Endothelial cell of umbilical vein (primary cell): ENCODE measurements at regions not wholly inside any gene's neighbourhood (a gene's known extent, or its start where the extent isn't known, plus 50 kb on each side); places are given as distances from the start of the nearest gene placed in this dataset.

Source experiments
- BruUV-seq: library from RNA; stranded (reverse); fragments of 400-500 nt; replicated peaks from 2 replicates; lab custom pipeline; 2021; lab: Mats Ljungman, UMichigan
- CTCF ChIA-PET: fragments of 300-600, 350-600 bp; sonication (Branson Sonifier 250); formaldehyde crosslinking; loops from one replicate; lab custom pipeline; 2021; ENCODE audit warnings: antibody characterized with exemption, inconsistent platforms; lab: Charles Lee
- POLR2A ChIA-PET: fragments of 300-600, 350-600 bp; sonication (Branson Sonifier 250); formaldehyde crosslinking; loops from one replicate; lab custom pipeline; 2021; ENCODE audit warnings: antibody characterized with exemption, inconsistent platforms; lab: Charles Lee
- DNase-seq: peaks from one replicate; pipeline ENCODE4 v3.0.0-alpha.2; 2011; ENCODE audit warnings: low read depth, low spot score
- FAIRE-seq: peaks from 2 replicates; lab custom pipeline; 2011; peaks lifted over from hg19 to GRCh38; lab: Jason Lieb, UNC
- H2AFZ ChIP-seq: 2 replicates; pipeline ENCODE4 v1.6.0; 2012; ENCODE audit warnings: low read depth, low read length, control low read depth, inconsistent platforms
- H3K27ac ChIP-seq: 2 replicates; pipeline ENCODE4 v1.5.1; 2011; ENCODE audit warnings: low read depth, mild to moderate bottlenecking, control low read depth, low read length, moderate library complexity; ENCODE audit not compliant: insufficient read depth
- H3K27me3 ChIP-seq, 2 experiments: 2 replicates each; pipeline versions ENCODE4 v1.6.0 to v1.6.1; 2011; ENCODE audit warnings: low read length in 2 of 2, mixed read lengths in 1 of 2; ENCODE audit not compliant: control insufficient read depth in 2 of 2, insufficient read depth in 2 of 2
- H3K36me3 ChIP-seq, 2 experiments: 2 replicates in 1 of 2; 3 replicates in 1 of 2; pipeline ENCODE4 v1.5.1; 2011; ENCODE audit warnings: low read length in 2 of 2, mild to moderate bottlenecking in 1 of 2, moderate library complexity in 1 of 2; ENCODE audit not compliant: control insufficient read depth in 2 of 2, insufficient read depth in 2 of 2; ENCODE audit errors: extremely low read depth in 1 of 2
- H3K4me1 ChIP-seq: 3 replicates; pipeline ENCODE4 v1.5.1; 2011; ENCODE audit warnings: mild to moderate bottlenecking, low read length; ENCODE audit not compliant: control insufficient read depth, insufficient read depth; ENCODE audit errors: extremely low read depth
- H3K4me2 ChIP-seq: 2 replicates; pipeline ENCODE4 v1.6.1; 2011; ENCODE audit warnings: low read length, control low read depth, mixed read lengths; ENCODE audit not compliant: insufficient read depth
- H3K4me3 ChIP-seq, 3 experiments: fragments of 200-600 bp in 1 of 3; sonication (generic), shearing (Covaris generic) in 1 of 3; replicated peaks in 1 of 3; 2 replicates each; pipeline ENCODE4 v1.5.1; 2011 to 2016; ENCODE audit warnings: control low read depth in 3 of 3, low read length in 3 of 3, mild to moderate bottlenecking in 2 of 3, inconsistent platforms in 1 of 3, low read depth in 1 of 3, moderate library complexity in 1 of 3; ENCODE audit not compliant: insufficient read depth in 1 of 3
- H3K79me2 ChIP-seq: 2 replicates; pipeline ENCODE4 v1.6.0; 2012; ENCODE audit warnings: low read length, inconsistent platforms; ENCODE audit not compliant: control insufficient read depth, insufficient read depth
- H3K9ac ChIP-seq: replicated peaks from 2 replicates; pipeline ENCODE3; 2011; ENCODE audit warnings: low read length, control low read depth; ENCODE audit not compliant: insufficient read depth; ENCODE audit errors: extremely low read depth
- H3K9me1 ChIP-seq: replicated peaks from 3 replicates; pipeline ENCODE4 v1.6.0; 2011; ENCODE audit warnings: mild to moderate bottlenecking, low read length; ENCODE audit not compliant: control insufficient read depth, insufficient read depth; ENCODE audit errors: extremely low read depth
- H3K9me3 ChIP-seq: replicated peaks from 2 replicates; pipeline ENCODE4 v1.5.1; 2012; ENCODE audit warnings: low read length, inconsistent platforms; ENCODE audit not compliant: control insufficient read depth, insufficient read depth
- H4K20me1 ChIP-seq: replicated peaks from 2 replicates; pipeline ENCODE3; 2011; ENCODE audit warnings: mild to moderate bottlenecking, low read length; ENCODE audit not compliant: control insufficient read depth, insufficient read depth; ENCODE audit errors: extremely low read depth
- EZH2 ChIP-seq: IDR thresholded peaks from 2 replicates; pipeline ENCODE4 v1.6.1; 2012; ENCODE audit warnings: borderline replicate concordance, low read depth, mild to moderate bottlenecking, moderate library complexity, low read length, inconsistent platforms; ENCODE audit not compliant: severe bottlenecking
- FOS ChIP-seq: IDR thresholded peaks from 2 replicates; pipeline ENCODE4 v1.6.1; 2011; ENCODE audit warnings: mild to moderate bottlenecking, low read length, moderate library complexity, borderline replicate concordance; ENCODE audit not compliant: insufficient read depth
- GATA2 ChIP-seq: IDR thresholded peaks from 2 replicates; pipeline ENCODE4 v1.7.0; 2011; ENCODE audit warnings: low read depth, mild to moderate bottlenecking, moderate library complexity, mixed read lengths, low read length; ENCODE audit not compliant: insufficient read length, insufficient read depth
- JUN ChIP-seq: IDR thresholded peaks from 2 replicates; pipeline ENCODE4 v1.6.1; 2011; ENCODE audit warnings: borderline replicate concordance, low read depth; ENCODE audit not compliant: insufficient read length, insufficient read depth
- MYC ChIP-seq: IDR thresholded peaks from one replicate; pipeline ENCODE4 v1.6.1; 2011; ENCODE audit warnings: mild to moderate bottlenecking, low read depth, low read length
- POLR2A ChIP-seq: IDR thresholded peaks from 2 replicates; pipeline ENCODE4 v1.6.1; 2012; ENCODE audit warnings: low read depth, mild to moderate bottlenecking, control low read depth, low read length
- POLR2AphosphoS5 ChIP-seq: IDR thresholded peaks from 2 replicates; pipeline ENCODE4 v1.6.1; 2012; ENCODE audit warnings: low read depth, mild to moderate bottlenecking, control low read depth, low read length, moderate library complexity; ENCODE audit not compliant: insufficient read depth
- dilution Hi-C: fragments of 300-500 bp; cut with MboI; formaldehyde crosslinking; loops from one replicate; pipeline ENCODE4 v1.15.0; 2019; ENCODE audit warnings: low sequenced_read_pairs; ENCODE audit not compliant: extremely low pct_ligation_motif_present
- intact Hi-C: fragments of 100-400 bp; cut with micrococcal nuclease; formaldehyde crosslinking; loops from one replicate; pipeline ENCODE4 v1.10.0; 2022
- TF ChIP-seq, protein P1 (sequence below), 2 donors: IDR thresholded peaks; 1 replicate in 1 of 2; 2 replicates in 1 of 2; pipeline ENCODE4 v1.5.1; 2011; ENCODE audit warnings: low read length in 2 of 2, mild to moderate bottlenecking in 2 of 2, moderate library complexity in 2 of 2, control low read depth in 1 of 2, inconsistent platforms in 1 of 2, low read depth in 1 of 2; ENCODE audit not compliant: insufficient read depth in 1 of 2; ENCODE audit errors: extremely low read depth in 1 of 2
- TF ChIP-seq, protein P2 (sequence below): IDR thresholded peaks from 2 replicates; pipeline ENCODE4 v1.6.1; 2011; ENCODE audit not compliant: insufficient read depth, insufficient read length

DNA sequence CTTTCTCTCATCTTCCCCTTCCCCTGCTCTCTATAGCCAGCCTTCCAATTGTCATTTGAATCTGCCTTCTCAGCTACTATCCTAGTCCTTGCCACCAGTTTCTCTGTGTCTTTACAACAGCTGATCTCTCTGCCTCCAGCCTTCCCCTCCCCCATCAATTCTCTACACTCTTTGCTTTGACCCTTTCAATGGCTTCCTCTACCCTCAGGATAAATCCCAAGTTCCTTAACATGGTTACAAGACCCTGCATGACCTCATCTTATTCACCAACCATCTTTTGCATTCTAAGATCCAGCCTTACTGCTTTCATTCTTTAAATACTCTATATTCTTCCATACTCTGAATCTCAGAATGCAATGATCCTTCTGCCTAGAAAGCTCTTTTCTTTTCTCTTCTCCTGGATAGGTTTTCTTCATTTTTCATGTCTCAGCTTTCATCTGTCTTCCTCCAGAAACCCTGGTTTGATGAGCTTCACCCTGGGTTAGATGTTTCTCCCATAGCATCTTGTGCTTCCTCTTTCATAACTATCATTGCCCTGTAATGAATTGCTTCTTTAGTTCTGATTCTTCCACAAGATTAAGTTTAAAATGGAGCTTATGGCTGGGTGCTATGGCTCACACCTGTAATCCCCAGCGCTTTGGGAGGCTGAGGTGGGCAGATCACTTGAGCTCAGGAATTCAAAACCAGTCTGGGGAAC is 58.6 kb upstream of the ZSWIM6 start:
- no peaks in the 10 kb centered on the region for H3K79me2 ChIP-seq
- H3K27ac ChIP-seq, result no peak overlapping the region
- intact Hi-C loops (no loop called here), dilution Hi-C loops (no loop called here)
- ChIA-PET CTCF (interaction anchor here (1.4 kb wide), 1 partner anchor 58 kb away, joined by 3 read pairs; no protein-coding TSS in a partner anchor), POLR2A (interaction anchor here (0.7 kb wide), 1 partner anchor 382 kb away, joined by 3 read pairs; no protein-coding TSS in a partner anchor)
- H3K36me3 ChIP-seq, result no peaks in the 10 kb centered on the region
- no peaks in the 10 kb centered on the region for H3K9me3 ChIP-seq
- no peak overlapping the region for H3K4me3 ChIP-seq
- H3K9ac ChIP-seq, result no peak overlapping the region
- no peak for FAIRE-seq
- DNase-seq, result no peak
- H3K9me1 ChIP-seq, result no peaks in the 10 kb centered on the region
- no TSS peak for BruUV-seq
- no peak overlapping the region for H3K4me2 ChIP-seq
- H4K20me1 ChIP-seq, result no peaks in the 10 kb centered on the region
- H2AFZ ChIP-seq, result no peak overlapping the region
- H3K4me1 ChIP-seq, result peaks cover 25% of the 10 kb centered on the region
- TF ChIP-seq FOS (no peak), POLR2A (no peak), EZH2 (no peak), JUN (no peak), GATA2 (no peak), MYC (no peak), POLR2AphosphoS5 (no peak)
- TF ChIP-seq, protein P1, sequence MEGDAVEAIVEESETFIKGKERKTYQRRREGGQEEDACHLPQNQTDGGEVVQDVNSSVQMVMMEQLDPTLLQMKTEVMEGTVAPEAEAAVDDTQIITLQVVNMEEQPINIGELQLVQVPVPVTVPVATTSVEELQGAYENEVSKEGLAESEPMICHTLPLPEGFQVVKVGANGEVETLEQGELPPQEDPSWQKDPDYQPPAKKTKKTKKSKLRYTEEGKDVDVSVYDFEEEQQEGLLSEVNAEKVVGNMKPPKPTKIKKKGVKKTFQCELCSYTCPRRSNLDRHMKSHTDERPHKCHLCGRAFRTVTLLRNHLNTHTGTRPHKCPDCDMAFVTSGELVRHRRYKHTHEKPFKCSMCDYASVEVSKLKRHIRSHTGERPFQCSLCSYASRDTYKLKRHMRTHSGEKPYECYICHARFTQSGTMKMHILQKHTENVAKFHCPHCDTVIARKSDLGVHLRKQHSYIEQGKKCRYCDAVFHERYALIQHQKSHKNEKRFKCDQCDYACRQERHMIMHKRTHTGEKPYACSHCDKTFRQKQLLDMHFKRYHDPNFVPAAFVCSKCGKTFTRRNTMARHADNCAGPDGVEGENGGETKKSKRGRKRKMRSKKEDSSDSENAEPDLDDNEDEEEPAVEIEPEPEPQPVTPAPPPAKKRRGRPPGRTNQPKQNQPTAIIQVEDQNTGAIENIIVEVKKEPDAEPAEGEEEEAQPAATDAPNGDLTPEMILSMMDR (IDR thresholded peaks at IDR 0.05; ENCODE audit: extremely low read depth in 1 of 2, insufficient read depth in 1 of 2, low read depth in 1 of 2, low read length in 2 of 2), result no peak
- TF ChIP-seq, protein P2, sequence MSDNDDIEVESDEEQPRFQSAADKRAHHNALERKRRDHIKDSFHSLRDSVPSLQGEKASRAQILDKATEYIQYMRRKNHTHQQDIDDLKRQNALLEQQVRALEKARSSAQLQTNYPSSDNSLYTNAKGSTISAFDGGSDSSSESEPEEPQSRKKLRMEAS, result no peak
- H3K27me3 ChIP-seq, result no peaks in the 10 kb centered on the region
